Stomach (tissue), 8 donors: ENCODE measurements at regions not wholly inside any gene's neighbourhood (a gene's known extent, or its start where the extent isn't known, plus 50 kb on each side); places are given as distances from the start of the nearest gene placed in this dataset.

Experiments used
- DNase-seq, 2 donors: peaks; one replicate each; pipeline versions ENCODE4 v3.0.0 to v3.0.0-alpha.2; 2013 to 2019
- H3K27ac ChIP-seq, 5 donors: fragments of 200-600 bp in 4 of 5; sonication (generic) in 4 of 5; one replicate each; pipeline ENCODE4 v1.5.1; 2013 to 2019; ENCODE audit warnings: mild to moderate bottlenecking in 1 of 5, moderate library complexity in 1 of 5
- H3K27me3 ChIP-seq, 3 donors: fragments of 200-600 bp; sonication (generic); one replicate each; pipeline ENCODE4 v1.5.1; 2017 to 2019; ENCODE audit warnings: mixed run types in 1 of 3
- H3K36me3 ChIP-seq, 4 donors: fragments of 200-600 bp; sonication (generic); 1 replicate in 3 of 4; 2 replicates in 1 of 4; pipeline ENCODE4 v1.5.1; 2016 to 2019
- H3K4me1 ChIP-seq, 4 donors: fragments of 200-600 bp; sonication (generic); one replicate each; pipeline ENCODE4 v1.5.1; 2016 to 2019
- H3K4me3 ChIP-seq, 4 donors: fragments of 200-600 bp; sonication (generic) in 3 of 4; one replicate each; pipeline ENCODE4 v1.5.1; 2016 to 2019; ENCODE audit warnings: mild to moderate bottlenecking in 1 of 4
- H3K9me3 ChIP-seq, 4 donors: fragments of 200-600 bp; sonication (generic); one replicate each; pipeline ENCODE4 v1.5.1; 2016 to 2019
- EP300 ChIP-seq: sonication (generic); formaldehyde crosslinking; IDR thresholded peaks from one replicate; pipeline ENCODE4 v1.6.1; 2017; ENCODE audit warnings: antibody characterized with exemption
- POLR2A ChIP-seq, 4 donors: fragments of 450-650 bp; IDR thresholded peaks; one replicate each; pipeline ENCODE4 v1.6.1; 2016; ENCODE audit warnings: antibody characterized with exemption in 4 of 4, control low read depth in 2 of 4, mild to moderate bottlenecking in 1 of 4, moderate library complexity in 1 of 4
- POLR2AphosphoS5 ChIP-seq, 3 donors: sonication (generic); formaldehyde crosslinking; IDR thresholded peaks; one replicate each; pipeline ENCODE4 v1.6.1; 2016; ENCODE audit warnings: antibody characterized with exemption in 3 of 3
- WGBS, 5 donors: extraction: QIAGEN DNeasy Blood & Tissue Kit in 3 of 5; methylation state at CpG; one replicate each; pipeline versions ENCODE4 v1.1.5 to v1.1.7; 2013 to 2018; 5-methylcytosine and 5-hydroxymethylcytosine counted together
- intact Hi-C: fragments of 100-400 bp; cut with DNase I; formaldehyde crosslinking; loops from one replicate; pipeline ENCODE4 v1.15.1; 2023; ENCODE audit warnings: low total_unique reads
- small RNA-seq, 4 donors: library from RNA; depleted of rRNA; stranded (forward); fragments of <200 nt; gene quantifications; one replicate each; pipeline ENCODE3, GENCODE V24; 2016
- TF ChIP-seq, protein P1 (sequence below), 7 experiments: fragments of 450-650 bp in 4 of 7; fragments of 200-600 bp in 3 of 7; sonication (generic) in 3 of 7; IDR thresholded peaks; one replicate each; pipeline ENCODE4 v1.5.1; 2016 to 2019; ENCODE audit warnings: antibody characterized with exemption in 7 of 7, control low read depth in 2 of 7, mild to moderate bottlenecking in 1 of 7
- donor health status: healthy with polysubstance abuse.
- donor health status: Bipolar disorder and iron deficiency.
- donor health status: healthy.

DNA sequence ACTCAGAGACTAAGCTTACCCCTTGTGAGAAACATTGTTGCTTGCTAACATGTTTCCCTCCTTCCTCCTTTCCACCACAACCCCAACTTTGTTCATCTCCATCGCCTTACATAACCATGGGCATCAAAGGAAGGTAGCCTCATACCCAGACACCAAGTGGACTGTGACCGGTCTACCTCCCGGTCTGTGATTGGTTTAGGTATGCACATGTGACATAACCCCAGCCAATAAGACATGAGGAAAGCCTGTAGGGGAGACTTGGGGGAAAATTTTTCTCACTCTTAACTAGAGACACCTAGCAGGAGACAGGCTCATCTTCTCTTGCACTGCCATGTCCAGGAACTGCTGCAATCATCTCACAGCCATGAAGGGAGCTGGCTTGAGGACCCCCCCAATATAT lies 120.7 kb downstream of the CDC7 start:
- H3K27ac ChIP-seq = peak overlapping the region in 1 of 5 donors; percentile 31
- no peaks in the 10 kb centered on the region for H3K27me3 ChIP-seq
- 94 to 100% (median 98%) methylated on average over 3 of the region's 3 CpGs for WGBS, 5 donors
- no peak overlapping the region for H3K4me3 ChIP-seq
- no peaks in the 10 kb centered on the region for H3K9me3 ChIP-seq
- peaks cover 0 to 23% (median 3%) of the 10 kb centered on the region in 4 donors for H3K4me1 ChIP-seq
- TF ChIP-seq EP300 (no peak), POLR2AphosphoS5 (IDR thresholded peaks at IDR 0.05) (no peak)
- intact Hi-C loops = no loop called here
- no peak for DNase-seq
- no peaks in the 10 kb centered on the region for H3K36me3 ChIP-seq

- intact Hi-C loops = no loop called here
- 53 to 95% (median 79%) methylated on average over 2 of the region's 2 CpGs for WGBS, 5 donors
- TF ChIP-seq EP300 (no peak), POLR2AphosphoS5 (IDR thresholded peaks at IDR 0.05) (no peak), POLR2A (IDR thresholded peaks at IDR 0.05) (no peak)
- H3K36me3 ChIP-seq = no peaks in the 10 kb centered on the region
- H3K27ac ChIP-seq = peak overlapping the region in 1 of 5 donors; percentile 51
- H3K9me3 ChIP-seq = no peaks in the 10 kb centered on the region
- DNase-seq = peak in 1 of 2 donors; percentile 32
- H3K4me3 ChIP-seq = no peak overlapping the region
- H3K27me3 ChIP-seq = no peaks in the 10 kb centered on the region
- peaks cover 0 to 23% (median 3%) of the 10 kb centered on the region in 4 donors for H3K4me1 ChIP-seq
Measured at GRCh38 chr1:91621907-91622306, 121.3 kb downstream of the CDC7 start.

- H3K27ac ChIP-seq = peak overlapping the region in 1 of 5 donors; percentile 51
- 57 to 84% (median 65%) methylated on average over 3 of the region's 3 CpGs for WGBS, 5 donors
- H3K4me3 ChIP-seq = no peak overlapping the region
Measured at GRCh38 chr1:91622616-91623015, 122.0 kb downstream of the CDC7 start.

DNA sequence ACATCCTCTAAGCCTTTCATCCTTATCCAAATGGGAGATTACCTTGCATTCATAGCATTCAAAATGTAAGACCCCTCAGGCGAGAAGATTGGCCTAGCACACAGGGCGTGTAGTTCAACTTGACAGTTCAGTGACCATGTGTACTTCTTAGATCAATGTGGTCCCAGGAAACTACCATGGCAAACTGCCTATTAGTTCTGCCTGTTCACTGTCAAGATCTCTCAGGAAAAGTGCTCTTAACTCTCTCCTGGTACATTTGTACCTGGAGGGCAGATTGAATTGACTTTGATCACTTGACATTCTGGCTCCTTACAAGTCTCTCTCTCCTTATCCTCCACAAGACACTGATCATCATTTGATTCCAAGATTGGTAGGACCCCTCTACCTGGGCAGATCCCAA lies 122.4 kb downstream of the CDC7 start:
- H3K27ac ChIP-seq = peak overlapping the region in 1 of 5 donors; percentile 51
- H3K36me3 ChIP-seq = no peaks in the 10 kb centered on the region
- WGBS, 5 donors = 51 to 75% (median 60%) methylated on average over 2 of the region's 2 CpGs
- no peak overlapping the region for H3K4me3 ChIP-seq
- peaks cover 0 to 13% (median 3%) of the 10 kb centered on the region in 4 donors for H3K4me1 ChIP-seq
- intact Hi-C loops = no loop called here
- H3K27me3 ChIP-seq = no peaks in the 10 kb centered on the region
- DNase-seq = no peak
- H3K9me3 ChIP-seq = no peaks in the 10 kb centered on the region
- TF ChIP-seq EP300 (no peak), POLR2AphosphoS5 (IDR thresholded peaks at IDR 0.05) (no peak), POLR2A (IDR thresholded peaks at IDR 0.05) (no peak)
- TF ChIP-seq, protein P1, sequence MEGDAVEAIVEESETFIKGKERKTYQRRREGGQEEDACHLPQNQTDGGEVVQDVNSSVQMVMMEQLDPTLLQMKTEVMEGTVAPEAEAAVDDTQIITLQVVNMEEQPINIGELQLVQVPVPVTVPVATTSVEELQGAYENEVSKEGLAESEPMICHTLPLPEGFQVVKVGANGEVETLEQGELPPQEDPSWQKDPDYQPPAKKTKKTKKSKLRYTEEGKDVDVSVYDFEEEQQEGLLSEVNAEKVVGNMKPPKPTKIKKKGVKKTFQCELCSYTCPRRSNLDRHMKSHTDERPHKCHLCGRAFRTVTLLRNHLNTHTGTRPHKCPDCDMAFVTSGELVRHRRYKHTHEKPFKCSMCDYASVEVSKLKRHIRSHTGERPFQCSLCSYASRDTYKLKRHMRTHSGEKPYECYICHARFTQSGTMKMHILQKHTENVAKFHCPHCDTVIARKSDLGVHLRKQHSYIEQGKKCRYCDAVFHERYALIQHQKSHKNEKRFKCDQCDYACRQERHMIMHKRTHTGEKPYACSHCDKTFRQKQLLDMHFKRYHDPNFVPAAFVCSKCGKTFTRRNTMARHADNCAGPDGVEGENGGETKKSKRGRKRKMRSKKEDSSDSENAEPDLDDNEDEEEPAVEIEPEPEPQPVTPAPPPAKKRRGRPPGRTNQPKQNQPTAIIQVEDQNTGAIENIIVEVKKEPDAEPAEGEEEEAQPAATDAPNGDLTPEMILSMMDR (IDR thresholded peaks at IDR 0.05) = no peak

More at GRCh38 chr1:91622616-91623015, 122.0 kb downstream of the CDC7 start:
- intact Hi-C loops = no loop called here
- H3K36me3 ChIP-seq = no peaks in the 10 kb centered on the region
- peak in 1 of 2 donors; percentile 51 for DNase-seq
- no peak for TF ChIP-seq POLR2A (IDR thresholded peaks at IDR 0.05)
- TF ChIP-seq POLR2AphosphoS5 (IDR thresholded peaks at IDR 0.05) = no peak
- TF ChIP-seq, protein P1 (IDR thresholded peaks at IDR 0.05) = no peak
- H3K27me3 ChIP-seq = no peaks in the 10 kb centered on the region
- no peaks in the 10 kb centered on the region for H3K9me3 ChIP-seq
- peaks cover 0 to 17% (median 3%) of the 10 kb centered on the region in 4 donors for H3K4me1 ChIP-seq

- 93 to 99% (median 97%) methylated on average over 4 of the region's 4 CpGs for WGBS, 5 donors
- Histone ChIP-seq H3K4me3 (no peak overlapping the region), H3K27ac (no peak overlapping the region), H3K9me3 (no peaks in the 10 kb centered on the region), H3K27me3 (no peaks in the 10 kb centered on the region), H3K4me1 (peaks cover 0 to 8% (median 3%) of the 10 kb centered on the region in 4 donors), H3K36me3 (no peaks in the 10 kb centered on the region)
- TF ChIP-seq, protein P1 (IDR thresholded peaks at IDR 0.05) = no peak
- TF ChIP-seq POLR2A (IDR thresholded peaks at IDR 0.05) (no peak), EP300 (no peak), POLR2AphosphoS5 (IDR thresholded peaks at IDR 0.05) (no peak)
- no peak for DNase-seq
- intact Hi-C loops = no loop called here
Measured at GRCh38 chr1:91624331-91624730, 123.7 kb downstream of the CDC7 start.

Small RNAs in the stretch of these regions (small RNA-seq; reads per million reads assigned to genes)
- 0 reads per million in 4 donors for gene AL714022.1
